CD4-positive, alpha-beta T cell treated with Interleukin-21 for 1 hour (primary cell): ENCODE measurements at regions not wholly inside any gene's neighbourhood (a gene's known extent, or its start where the extent isn't known, plus 50 kb on each side); places are given as distances from the start of the nearest gene placed in this dataset.
"Not testable (repeated sequence)": the region's sequence is repeated elsewhere in the genome, so short reads cannot be mapped to it uniquely, and the experiment has no call there.

Experiments used
- DNase-seq: peaks from one replicate; pipeline ENCODE4 v3.0.0-alpha.2; 2020

DNA sequence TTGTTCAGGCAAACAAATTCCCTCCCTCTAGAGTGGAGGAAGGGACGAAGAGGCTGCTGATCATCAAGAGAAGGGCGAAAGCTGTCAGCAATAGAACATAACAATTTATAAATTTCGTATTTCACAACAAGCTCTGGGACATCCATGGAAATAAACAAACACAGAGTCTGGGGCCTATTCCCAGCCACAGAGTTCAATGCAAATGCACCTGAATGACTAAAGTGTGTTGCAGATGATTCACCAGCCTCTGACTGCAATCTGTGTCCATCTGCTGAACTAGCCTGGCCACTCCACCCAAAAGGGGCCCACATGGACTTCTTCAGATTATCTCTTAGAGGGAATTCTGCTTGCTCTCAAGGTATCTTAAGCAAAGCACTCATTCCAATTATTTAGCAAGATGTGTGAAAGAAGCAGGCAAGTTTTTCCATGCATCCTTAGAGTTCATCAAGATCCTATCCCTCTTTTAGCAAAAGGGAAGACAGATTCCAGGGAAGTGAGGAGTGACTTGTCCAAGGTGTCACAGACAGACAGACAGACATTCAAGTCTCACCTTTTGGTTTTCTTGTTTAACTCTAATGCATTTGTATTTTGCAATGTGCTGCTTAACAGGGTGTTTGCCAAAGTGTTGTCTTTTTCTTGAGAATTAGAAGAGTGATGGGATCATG is 307.8 kb upstream of the PAPPA start:
- no peak for DNase-seq

DNA sequence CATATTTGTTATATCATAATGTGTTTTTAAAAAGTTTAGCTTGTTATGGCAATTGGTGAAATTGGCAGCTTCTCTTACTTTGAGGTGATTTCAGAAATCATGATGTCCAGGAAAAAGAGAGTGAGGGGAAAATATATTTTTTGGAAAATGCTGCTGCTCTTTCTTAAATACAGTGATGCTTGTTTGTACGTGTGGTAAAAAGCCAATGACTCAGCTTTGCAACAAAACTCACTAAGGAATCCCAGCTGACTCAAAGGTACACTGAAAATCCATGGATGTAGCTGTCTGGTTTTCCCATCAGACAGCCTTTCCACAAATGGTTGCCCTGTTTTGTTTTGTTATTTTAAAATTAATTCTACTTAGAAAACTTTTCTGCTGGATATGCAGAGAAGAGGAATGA is 306.4 kb upstream of the PAPPA start:
- DNase-seq: no peak

DNA sequence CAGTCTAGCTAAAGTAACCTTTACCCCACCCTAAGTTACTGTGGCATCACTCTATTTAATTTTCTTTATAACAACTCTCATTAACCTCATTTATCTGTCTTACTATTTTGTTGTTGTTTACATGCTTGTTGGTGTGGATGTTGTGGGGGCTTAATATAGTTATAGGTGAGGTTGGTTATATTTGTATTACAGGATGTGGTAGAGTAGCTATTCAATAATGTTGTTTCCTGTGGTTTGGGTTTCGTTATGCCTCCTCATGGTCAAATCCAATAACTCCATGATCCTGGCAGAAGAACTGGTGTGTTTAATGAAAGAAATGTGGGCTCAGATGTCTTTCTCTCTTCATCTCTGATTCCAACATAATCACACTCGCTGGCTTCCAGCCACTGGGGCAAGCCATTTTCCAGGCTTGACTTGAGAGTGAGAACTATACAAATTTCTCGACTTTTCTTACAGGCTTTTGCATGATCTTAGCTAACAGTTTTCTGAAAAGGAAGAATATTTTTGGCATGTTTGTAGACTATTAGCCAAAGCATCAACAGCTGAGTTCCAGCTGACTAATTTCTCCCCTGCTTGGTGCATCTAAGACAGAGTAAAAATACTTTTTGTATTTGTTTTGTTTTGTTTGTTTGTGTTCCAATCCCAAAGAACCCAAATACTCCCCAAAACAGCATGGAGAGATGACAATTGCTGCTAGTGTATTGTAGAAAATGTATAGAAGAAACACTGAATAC is 303.7 kb upstream of the PAPPA start:
- DNase-seq: no peak

DNA sequence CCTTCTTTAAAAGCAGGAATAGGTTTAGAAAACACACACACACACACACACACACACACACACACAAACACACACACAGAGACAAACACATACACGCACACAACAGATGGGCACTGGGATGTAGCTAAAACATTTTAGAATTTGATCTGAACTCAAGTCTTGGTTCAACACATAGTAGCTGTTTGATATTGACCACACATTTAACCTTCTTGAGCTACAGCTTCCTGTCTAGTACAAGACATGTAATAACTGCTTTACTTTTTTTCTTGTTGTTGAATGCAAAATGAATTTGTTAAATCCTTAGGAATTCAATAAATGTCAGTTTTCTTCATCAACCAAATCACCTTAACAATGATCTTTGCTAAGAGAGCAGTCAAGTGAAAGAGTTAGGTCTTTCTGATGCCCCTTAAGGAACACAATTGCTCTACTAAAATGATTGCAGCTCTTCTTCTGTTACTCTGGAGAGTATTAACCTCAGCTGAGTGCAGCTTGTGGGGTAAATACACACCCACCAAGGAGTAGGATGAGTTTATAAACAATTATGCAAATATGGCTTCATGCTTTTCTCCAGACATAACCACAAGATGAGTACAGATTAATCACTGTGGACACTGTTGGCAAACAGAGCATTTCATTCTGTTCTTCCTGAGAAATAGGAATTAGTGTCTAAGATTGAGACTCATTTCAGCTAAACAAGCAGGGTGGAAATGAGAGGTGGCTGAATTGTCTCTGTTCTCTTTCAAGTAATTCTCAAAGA is 302.9 kb upstream of the PAPPA start:
- DNase-seq: no peak

DNA sequence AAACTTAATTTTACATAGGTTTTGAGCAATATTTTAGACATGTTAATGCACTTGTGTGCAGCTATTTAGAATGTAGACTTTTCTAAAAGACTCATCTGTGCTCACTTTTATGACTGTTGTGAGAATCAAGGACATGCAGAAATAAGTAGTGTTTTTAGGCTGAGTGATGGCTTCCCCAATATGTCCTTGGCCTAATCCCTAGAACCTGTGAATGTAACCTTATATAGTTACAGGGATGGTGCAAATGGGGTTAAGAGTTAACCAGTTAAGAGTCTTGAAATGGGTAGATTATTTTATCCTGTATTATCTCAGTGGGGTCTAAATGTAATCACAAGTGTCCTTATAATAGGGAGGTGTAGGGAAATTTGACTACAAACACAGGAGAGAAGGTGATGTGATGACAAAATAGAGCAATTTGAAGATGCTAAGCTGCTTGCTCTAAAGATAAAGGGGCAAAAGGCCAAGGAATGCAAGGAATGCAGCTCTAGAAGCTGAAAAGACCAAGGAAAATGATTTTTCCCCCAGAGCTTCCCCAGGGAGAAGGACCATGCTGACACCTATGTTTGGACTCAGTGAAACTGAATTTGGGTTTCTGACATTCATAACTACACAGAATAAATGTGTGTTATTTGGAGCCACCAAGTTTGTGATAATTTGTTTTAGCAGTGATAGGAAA is 298.0 kb upstream of the PAPPA start:
- DNase-seq: no peak

DNA sequence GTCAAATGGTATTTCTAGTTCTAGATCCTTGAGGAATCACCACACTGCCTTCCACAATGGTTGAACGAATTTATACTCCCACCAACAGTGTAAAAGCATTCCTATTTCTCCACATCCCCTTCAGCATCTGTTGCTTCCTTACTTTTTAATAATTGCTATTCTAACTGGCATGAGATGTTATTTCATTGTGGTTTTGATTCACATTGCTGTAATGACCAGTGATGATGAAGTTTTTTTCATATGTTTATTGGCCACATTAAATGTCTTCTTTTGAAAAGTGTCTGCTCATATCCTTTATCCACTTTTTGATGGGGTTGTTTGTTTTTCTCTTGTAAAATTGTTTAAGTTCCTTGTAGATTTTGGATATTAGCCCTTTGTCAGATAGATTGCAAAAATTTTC is 295.2 kb upstream of the PAPPA start:
- not testable (repeated sequence) for DNase-seq

DNA sequence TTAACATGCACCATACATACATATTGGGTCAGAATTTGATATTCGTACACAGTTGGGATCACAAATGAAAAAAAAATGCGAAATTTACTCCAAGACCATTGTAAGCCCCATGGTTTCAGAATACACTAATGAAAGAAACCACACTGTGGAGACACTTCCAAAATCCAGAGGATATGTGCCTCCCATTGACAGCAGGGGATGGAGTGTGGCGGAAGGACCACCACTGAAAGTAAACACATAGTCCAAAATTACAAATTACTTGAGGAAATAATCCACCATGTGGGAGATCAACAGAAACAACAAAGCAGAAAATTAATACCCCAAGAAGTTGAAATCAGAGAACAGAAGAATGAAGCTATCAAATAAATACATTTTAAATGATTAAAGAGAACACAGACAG is 291.6 kb upstream of the PAPPA start:
- no peak for DNase-seq

DNA sequence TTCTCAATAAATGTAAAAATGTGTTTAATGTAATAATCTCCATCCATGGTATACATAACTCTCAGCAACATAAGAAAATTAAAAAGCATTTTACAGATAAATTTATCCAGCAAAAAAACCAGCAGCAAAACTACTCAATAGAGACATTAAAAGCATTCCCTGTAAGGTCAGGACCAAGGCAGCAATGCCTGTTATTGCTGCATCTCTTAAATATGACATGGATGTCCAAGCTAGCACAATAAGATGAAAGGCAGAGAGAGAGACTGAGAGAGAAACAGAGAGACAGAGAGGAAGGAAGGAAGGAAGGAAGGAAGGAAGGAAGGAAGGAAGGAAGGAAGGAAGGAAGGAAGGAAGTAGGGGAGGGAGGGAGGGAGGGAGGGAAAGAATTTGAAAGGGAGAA is 289.0 kb upstream of the PAPPA start:
- DNase-seq: no peak

DNA sequence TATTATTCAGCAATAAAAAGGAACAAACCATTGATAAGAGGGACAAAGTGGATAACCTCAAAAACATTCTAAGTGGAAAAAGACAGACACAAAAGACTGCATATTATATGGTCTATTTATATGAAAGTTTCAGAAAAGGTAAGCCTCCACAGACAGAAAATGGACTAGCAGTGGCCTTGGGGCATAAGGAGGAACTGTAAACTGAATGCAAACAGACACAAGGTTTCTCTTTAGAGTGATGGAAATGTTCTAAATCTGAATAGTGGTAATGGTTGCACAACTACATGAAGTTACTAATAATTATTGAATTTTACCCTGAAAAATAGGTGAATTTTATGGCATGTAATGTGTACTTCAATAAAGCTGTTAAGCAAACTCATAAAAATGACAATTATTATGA is 286.3 kb upstream of the PAPPA start:
- DNase-seq: no peak

DNA sequence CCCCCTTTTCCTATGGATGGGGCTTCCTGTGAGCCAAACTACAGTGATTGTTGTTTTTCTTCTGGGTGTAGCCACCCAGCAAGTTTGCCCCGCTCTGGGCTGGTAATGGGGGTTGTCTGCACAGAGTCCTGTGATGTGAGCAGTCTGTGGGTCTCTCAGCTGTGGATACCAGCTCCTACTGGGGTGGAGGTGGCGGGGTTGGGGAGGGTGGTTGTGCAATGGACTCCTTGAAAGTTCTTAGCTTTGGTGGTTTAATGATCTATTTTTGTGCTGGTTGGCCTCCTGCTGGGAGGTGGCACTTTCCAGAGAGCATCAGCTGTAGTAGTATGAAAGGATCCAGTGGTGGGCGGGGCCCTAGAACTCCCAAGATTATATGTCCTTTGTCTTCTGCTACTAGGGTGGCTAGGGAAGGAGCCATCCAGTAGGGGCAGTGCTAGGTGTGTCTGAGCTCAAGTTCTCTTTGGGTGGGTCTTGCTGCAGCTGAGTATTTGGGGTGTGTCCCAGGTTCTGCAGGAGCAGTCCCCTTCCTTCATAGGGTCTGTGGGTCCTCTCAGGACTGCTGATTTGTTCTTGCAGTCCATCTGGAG is 275.6 kb upstream of the PAPPA start:
- no peak for DNase-seq

DNA sequence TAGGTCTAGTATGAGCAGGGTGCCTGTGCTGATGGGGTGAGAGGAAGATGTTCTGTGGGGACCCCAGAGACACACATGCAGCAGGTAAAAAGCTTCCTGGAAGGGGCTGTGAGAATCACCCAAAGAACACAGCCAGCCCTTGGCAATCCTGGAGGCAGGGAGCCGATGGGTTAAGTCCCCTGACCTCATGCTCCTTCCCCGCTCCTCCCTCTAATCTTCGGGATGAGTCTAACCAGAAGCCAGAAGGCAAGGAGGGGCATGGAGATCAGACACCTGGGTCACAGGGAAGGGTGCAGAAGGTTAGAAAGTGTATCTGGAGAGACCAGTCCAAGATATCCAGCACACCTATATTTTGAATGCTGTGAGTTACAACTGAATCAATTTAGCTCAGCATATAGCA is 274.1 kb upstream of the PAPPA start:
- no peak for DNase-seq

DNA sequence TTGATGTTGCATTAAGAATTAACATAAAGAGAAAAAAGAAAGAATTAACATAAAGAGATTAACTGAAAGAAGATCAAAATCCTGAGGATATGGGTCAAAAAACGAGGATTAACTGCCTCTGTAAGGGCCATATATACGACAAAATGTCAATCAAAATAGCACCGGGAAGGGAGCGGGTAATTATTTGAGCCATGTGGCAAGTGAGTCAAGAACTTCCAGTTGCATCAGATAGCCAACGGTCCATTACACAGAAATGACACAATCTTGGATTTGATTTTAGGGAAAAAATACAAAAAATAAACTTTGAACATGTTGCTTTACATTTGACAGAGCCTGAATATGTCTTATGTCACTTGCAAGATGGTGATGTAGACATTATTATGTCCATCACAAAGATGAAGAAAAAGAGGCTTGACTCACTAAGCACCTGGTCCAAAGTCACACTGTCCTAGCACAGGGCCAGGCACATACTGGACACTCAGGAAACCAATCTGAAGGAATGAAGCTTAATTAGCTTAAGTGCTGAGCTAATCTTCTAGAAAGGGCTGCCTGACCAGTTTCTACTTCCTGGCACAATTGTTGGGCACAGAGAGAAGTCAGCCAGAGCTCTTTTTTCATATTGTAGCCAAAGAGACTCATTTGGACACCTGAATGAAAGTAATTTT is 273.2 kb upstream of the PAPPA start:
- DNase-seq: no peak

DNA sequence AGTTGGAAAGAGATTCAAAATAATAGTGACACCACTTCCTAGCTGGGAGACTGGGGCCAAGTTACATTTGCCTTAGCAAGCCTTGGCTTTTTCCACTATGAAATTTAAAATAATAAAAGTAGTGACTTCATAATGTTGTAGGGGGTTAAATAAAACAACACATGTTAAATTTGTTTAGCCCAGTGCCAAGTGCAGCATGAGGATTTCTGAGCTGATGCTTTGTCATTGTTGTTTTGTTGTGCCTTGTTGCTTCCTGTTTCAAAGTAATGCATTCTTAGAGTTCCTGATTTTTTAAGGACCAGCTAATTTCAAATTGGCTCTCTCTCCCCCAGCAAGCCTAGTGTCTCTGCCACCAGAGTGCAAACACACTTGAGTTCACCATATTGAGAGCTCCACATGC is 270.7 kb upstream of the PAPPA start:
- no peak for DNase-seq

DNA sequence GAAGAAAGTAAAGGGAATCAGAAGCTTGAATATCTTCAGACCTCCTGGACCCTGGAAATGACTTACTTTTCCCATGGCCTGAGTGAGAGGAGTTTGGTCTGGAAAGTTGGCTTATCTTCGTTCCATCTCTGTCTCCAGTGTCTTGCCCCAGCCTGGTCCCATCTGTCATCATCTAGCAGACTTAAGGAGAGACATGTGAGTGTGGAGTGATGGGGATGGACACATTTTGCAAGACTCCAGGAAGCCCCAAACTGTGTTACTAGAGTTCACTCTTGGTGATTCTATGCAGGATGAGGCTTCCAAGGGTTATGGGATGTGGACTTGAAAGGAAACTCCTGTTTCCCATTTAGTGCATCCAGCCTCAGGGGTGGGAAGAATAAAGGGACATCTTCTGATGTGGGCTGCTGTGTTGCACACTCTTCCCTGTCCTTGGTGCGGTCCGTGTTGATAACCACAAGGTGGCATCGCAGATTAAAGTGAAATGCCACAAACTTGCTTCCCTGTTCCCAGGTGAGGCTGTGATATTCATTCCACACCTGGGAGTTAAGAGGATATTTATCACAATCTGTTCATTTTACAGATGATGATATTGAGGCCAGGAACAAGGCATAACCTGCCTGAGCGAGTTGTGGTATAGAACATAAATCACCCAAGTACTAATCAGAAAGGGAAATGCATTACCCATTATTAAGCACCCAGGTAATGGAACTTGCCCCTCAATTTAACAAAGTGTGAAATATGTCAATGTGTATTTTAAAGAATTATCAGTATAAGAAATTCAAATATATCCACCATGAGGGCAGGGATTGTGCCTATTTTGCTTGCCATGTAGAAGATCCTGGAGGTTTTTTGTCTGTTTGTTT is 269.9 kb upstream of the PAPPA start:
- DNase-seq: no peak

DNA sequence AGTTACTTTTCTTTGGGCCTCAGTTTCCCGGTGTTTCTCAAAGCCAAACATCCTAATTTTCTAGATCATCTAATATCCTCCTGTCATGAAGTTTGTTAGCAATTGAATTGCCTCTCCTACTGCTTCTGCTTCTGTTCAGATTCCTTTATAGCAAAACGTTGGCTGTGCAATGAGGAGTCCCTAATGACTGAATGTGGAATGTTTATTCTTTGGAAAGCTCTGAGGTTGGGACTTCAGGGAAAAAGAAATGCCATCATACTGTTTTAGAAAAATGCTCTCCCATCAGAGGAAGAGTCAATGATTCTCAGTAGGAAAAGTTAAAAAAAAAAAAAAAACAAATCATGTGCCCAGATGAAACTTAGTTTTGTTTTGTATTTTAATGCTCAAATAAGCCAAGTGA is 268.7 kb upstream of the PAPPA start:
- DNase-seq: no peak

DNA sequence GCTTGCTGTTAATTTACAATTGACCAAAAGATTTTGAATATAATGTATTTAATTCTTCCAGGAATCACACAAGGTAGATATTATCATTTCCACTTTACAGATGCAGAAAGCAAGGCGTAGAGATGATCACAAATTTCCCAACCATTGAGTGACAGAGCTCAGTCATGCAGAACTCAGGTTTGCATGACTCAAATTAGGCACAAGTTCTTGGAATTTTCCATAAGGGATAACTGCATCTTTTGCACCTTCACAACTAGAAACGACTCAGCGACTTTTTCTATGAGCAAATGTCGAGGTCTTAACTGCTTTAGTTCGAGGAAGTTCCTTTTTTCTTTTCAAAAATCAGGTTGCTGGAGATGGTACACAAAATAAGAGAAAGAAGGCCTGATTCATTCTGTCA is 265.5 kb upstream of the PAPPA start:
- no peak for DNase-seq

DNA sequence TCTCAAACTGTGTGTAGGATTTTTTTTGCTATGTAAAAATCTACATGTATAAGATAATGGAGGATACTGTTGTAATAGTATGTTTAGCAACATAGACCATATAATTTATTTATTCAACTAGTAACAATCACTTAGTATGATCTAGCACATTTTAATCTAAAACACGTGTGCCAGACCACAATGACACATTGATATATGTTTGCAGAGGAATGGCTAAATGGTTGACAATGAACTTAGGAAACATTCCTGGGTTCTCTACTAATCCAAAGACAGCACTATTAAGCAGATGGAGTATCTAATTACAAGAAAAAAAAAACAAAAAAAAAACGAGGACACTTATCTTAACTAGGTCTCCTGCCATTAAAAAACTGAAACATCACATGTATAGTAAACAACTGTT is 261.7 kb upstream of the PAPPA start:
- no peak for DNase-seq

DNA sequence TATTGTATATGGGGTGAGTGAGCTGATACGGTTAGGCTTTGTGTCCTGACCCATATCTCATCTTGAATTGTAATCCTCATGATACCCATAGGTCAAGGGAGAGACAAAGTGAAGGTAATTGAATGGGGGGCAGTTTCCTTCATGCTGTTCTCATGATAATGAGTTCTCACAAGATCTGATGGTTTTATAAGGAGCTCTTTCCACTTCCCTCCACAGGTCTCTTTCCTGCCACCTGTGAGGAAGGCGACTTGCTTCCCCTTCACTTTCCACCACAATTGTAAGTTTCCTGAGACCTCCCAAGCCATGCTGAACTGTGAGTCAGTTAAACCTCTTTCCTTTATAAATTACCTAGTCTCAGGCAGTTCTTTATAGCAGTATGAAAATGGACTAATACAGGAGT is 255.1 kb upstream of the PAPPA start:
- not testable (repeated sequence) for DNase-seq

DNA sequence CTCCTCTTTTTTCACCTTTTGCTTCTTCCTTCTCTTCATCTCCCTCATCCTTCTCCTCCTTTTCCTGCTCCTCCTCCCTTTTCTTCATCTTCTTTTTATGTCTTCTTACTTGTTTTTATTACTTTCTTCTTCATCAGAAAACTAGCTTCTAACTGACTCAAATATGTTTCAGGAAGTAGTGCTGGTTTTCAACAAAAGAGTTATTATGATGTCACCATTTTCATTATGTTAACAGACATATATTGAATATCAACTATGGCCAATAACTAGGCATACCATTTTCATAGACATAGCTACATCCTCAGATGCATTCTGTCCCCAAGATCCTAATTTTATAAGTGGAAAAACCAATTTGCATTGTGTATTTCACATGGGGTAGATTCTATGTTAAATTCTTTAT is 252.9 kb upstream of the PAPPA start:
- DNase-seq: no peak

DNA sequence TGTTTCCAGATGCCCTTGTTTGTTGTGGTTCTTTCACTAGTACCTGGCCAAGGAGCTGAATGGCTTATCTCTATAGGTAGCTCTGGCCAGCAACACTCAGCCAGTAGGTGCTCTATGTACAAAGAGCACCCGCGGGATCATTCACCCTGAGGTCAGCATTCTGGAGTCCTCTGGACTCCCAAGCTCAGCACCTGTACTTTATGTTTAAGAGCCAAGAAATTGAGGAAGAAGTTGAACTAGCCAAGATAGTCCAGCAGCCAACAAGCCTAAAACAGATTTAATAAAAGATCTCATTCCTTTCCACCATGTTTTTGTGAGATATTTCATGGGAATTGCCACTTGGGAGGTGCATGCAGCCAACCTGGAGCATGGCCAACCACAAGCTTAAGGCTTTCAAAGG is 242.6 kb upstream of the PAPPA start:
- DNase-seq: no peak

DNA sequence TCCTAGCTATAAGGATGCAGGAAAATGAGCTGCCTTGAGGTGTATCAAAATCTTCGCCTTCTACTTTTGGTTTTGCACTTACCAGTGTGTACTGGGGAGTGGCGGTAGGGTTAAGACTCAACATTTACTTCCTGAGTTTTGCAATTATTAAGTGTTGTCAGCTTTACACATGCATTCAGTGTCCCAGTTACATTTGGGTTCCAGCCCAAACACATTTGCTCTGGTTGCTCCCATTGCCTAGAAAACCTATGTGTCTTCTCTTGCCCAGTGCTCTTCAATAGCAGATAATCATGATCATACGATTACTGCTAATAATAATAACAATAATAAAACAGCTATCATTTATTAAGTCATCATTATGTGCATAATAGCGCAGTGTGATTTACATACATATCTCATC is 241.5 kb upstream of the PAPPA start:
- no peak for DNase-seq

DNA sequence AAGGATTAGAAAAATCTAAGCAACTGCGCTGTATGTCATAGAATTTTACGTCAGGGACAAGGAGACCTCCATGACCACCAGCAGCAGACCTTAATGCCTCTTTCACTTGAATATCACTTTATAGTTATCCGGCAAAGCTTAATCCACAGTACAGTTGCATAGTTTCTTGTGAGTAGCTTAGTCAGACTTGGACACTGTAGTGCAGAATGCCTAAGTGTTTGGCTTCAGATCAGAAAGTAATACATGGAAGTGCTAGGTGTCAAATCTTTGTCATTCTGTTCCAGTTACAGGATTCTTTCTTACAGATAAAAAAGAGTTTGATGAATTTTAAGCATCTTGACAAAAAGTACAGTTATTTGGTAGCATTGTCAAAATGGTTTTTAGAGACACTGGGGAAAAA is 239.9 kb upstream of the PAPPA start:
- DNase-seq: no peak
